Activated CD4-positive, alpha-beta T cell treated with anti-CD3 and anti-CD28 coated beads, Interleukin-2, Interleukin-6, amounts not matched to agents 100 ng/mL and 50 ng/mL, durations not matched to agents 16 hours and 8 hours (primary cell): ENCODE measurements at regions not wholly inside any gene's neighbourhood (a gene's known extent, or its start where the extent isn't known, plus 50 kb on each side); places are given as distances from the start of the nearest gene placed in this dataset.

Source experiments
- DNase-seq: peaks from one replicate; pipeline ENCODE4 v3.0.0-alpha.2; 2020

GRCh38 chr11:37689951-37690350, 1091.9 kb upstream of the RAG2 start:
- no peak for DNase-seq

- DNase-seq, result no peak
These were observed 1090.4 kb upstream of the RAG2 start for GRCh38 chr11:37688456-37688855.

GRCh38 chr11:37687130-37687529, 1089.1 kb upstream of the RAG2 start:
- no peak for DNase-seq

- DNase-seq, result no peak
These were observed 1073.3 kb upstream of the RAG2 start for GRCh38 chr11:37671321-37671720.

GRCh38 chr11:37666960-37667359, 1068.9 kb upstream of the RAG2 start:
- no peak for DNase-seq

- no peak for DNase-seq
These were observed 1059.6 kb upstream of the RAG2 start for GRCh38 chr11:37657645-37658044.

- DNase-seq, result no peak
These were observed 1049.7 kb upstream of the RAG2 start for GRCh38 chr11:37647767-37648166.

- DNase-seq, result no peak
These were observed 1045.9 kb upstream of the RAG2 start for GRCh38 chr11:37643968-37644367.

- no peak for DNase-seq
These were observed 1044.3 kb upstream of the RAG2 start for GRCh38 chr11:37642296-37642695.

- no peak for DNase-seq
These were observed 1034.7 kb upstream of the RAG2 start for GRCh38 chr11:37632748-37633147.

- no peak for DNase-seq
These were observed 1032.8 kb upstream of the RAG2 start for GRCh38 chr11:37630866-37631265.

- no peak for DNase-seq
These were observed 1025.7 kb upstream of the RAG2 start for GRCh38 chr11:37623778-37624177.

- DNase-seq, result no peak
These were observed 1023.6 kb upstream of the RAG2 start for GRCh38 chr11:37621662-37622061.

- DNase-seq, result no peak
These were observed 1018.3 kb upstream of the RAG2 start for GRCh38 chr11:37616291-37616690.

- DNase-seq, result no peak
These were observed 1015.0 kb upstream of the RAG2 start for GRCh38 chr11:37613031-37613430.

GRCh38 chr11:37612146-37612545, 1014.1 kb upstream of the RAG2 start:
- no peak for DNase-seq

GRCh38 chr11:37605229-37605628, 1007.2 kb upstream of the RAG2 start:
- no peak for DNase-seq

GRCh38 chr11:37598381-37598780, 1000.3 kb upstream of the RAG2 start:
- no peak for DNase-seq

- DNase-seq, result no peak
These were observed 999.7 kb upstream of the RAG2 start for GRCh38 chr11:37597776-37598175.

GRCh38 chr11:37595845-37596244, 997.8 kb upstream of the RAG2 start:
- DNase-seq, result no peak

- no peak for DNase-seq
These were observed 976.3 kb upstream of the RAG2 start for GRCh38 chr11:37574361-37574760.

- DNase-seq, result no peak
These were observed 974.6 kb upstream of the RAG2 start for GRCh38 chr11:37572491-37573171.

GRCh38 chr11:37571246-37571645, 973.2 kb upstream of the RAG2 start:
- DNase-seq, result no peak

- no peak for DNase-seq
These were observed 963.0 kb upstream of the RAG2 start for GRCh38 chr11:37560991-37561390.

GRCh38 chr11:37560346-37560745, 962.3 kb upstream of the RAG2 start:
- no peak for DNase-seq
